ENCODE measurements at regions not wholly inside any gene's neighbourhood (a gene's known extent, or its start where the extent isn't known, plus 50 kb on each side); places are given as distances from the start of the nearest gene placed in this dataset.

DNA sequence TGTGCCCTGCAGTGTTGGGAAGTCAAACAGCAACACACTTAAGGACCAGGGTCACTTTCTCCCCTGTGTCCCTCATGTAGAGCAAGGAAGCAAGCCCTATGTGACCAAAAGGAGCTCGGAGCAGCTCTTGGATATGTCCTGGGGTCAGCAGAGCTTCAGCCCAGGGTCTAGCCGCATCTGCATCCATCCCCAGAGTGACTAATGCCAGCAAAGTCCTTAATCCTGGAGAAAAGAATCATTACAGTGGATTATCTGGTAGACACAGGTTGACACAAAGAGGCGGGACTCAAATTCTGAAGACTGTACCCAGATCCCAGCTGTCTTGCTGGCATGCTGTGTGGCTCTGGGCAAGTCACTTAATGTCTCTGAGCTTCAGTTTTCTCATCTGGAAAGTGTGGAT lies 239.1 kb upstream of the PWP1 start:
- TF ChIP-seq, protein P1, sequence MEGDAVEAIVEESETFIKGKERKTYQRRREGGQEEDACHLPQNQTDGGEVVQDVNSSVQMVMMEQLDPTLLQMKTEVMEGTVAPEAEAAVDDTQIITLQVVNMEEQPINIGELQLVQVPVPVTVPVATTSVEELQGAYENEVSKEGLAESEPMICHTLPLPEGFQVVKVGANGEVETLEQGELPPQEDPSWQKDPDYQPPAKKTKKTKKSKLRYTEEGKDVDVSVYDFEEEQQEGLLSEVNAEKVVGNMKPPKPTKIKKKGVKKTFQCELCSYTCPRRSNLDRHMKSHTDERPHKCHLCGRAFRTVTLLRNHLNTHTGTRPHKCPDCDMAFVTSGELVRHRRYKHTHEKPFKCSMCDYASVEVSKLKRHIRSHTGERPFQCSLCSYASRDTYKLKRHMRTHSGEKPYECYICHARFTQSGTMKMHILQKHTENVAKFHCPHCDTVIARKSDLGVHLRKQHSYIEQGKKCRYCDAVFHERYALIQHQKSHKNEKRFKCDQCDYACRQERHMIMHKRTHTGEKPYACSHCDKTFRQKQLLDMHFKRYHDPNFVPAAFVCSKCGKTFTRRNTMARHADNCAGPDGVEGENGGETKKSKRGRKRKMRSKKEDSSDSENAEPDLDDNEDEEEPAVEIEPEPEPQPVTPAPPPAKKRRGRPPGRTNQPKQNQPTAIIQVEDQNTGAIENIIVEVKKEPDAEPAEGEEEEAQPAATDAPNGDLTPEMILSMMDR (IDR thresholded peaks at IDR 0.05; ENCODE audit: low read depth, low read length), result no peak
- Histone ChIP-seq H3K4me3 (ENCODE audit: low read depth, low read length) (no peak overlapping the region), H3K27ac (no peak overlapping the region), H3K36me3 (no peaks in the 10 kb centered on the region), H3K27me3 (ENCODE audit: insufficient read depth, low read depth, severe bottlenecking) (no peaks in the 10 kb centered on the region), H3K9me3 (ENCODE audit: severe bottlenecking) (peaks cover 4% of the 10 kb centered on the region)
- peak; percentile 65 for DNase-seq

- no peaks in the 10 kb centered on the region for H3K36me3 ChIP-seq
- H3K27me3 ChIP-seq (ENCODE audit: insufficient read depth, low read depth, severe bottlenecking), result no peaks in the 10 kb centered on the region
- TF ChIP-seq, protein P1 (IDR thresholded peaks at IDR 0.05; ENCODE audit: low read depth, low read length), result no peak
- H3K9me3 ChIP-seq (ENCODE audit: severe bottlenecking), result peaks cover 4% of the 10 kb centered on the region
- H3K27ac ChIP-seq, result no peak overlapping the region
- DNase-seq, result no peak
- no peak overlapping the region for H3K4me3 ChIP-seq (ENCODE audit: low read depth, low read length)
These were observed 238.3 kb upstream of the PWP1 start for GRCh38 chr12:107447336-107447735.

- H3K27ac ChIP-seq, result no peak overlapping the region
- DNase-seq, result peak; percentile 59
- H3K9me3 ChIP-seq (ENCODE audit: severe bottlenecking), result peaks cover 4% of the 10 kb centered on the region
- no peaks in the 10 kb centered on the region for H3K27me3 ChIP-seq (ENCODE audit: insufficient read depth, low read depth, severe bottlenecking)
- TF ChIP-seq, protein P1 (IDR thresholded peaks at IDR 0.05; ENCODE audit: low read depth, low read length), result peak; percentile 60
- no peaks in the 10 kb centered on the region for H3K36me3 ChIP-seq
- H3K4me3 ChIP-seq (ENCODE audit: low read depth, low read length), result no peak overlapping the region
These were observed 237.4 kb upstream of the PWP1 start for GRCh38 chr12:107448198-107448597.

- no peak overlapping the region for H3K27ac ChIP-seq
- no peaks in the 10 kb centered on the region for H3K27me3 ChIP-seq (ENCODE audit: insufficient read depth, low read depth, severe bottlenecking)
- H3K9me3 ChIP-seq (ENCODE audit: severe bottlenecking), result peaks cover 4% of the 10 kb centered on the region
- TF ChIP-seq, protein P1 (IDR thresholded peaks at IDR 0.05; ENCODE audit: low read depth, low read length), result no peak
- no peak for DNase-seq
- H3K36me3 ChIP-seq, result no peaks in the 10 kb centered on the region
- no peak overlapping the region for H3K4me3 ChIP-seq (ENCODE audit: low read depth, low read length)
These were observed 235.7 kb upstream of the PWP1 start for GRCh38 chr12:107449891-107450290.

DNA sequence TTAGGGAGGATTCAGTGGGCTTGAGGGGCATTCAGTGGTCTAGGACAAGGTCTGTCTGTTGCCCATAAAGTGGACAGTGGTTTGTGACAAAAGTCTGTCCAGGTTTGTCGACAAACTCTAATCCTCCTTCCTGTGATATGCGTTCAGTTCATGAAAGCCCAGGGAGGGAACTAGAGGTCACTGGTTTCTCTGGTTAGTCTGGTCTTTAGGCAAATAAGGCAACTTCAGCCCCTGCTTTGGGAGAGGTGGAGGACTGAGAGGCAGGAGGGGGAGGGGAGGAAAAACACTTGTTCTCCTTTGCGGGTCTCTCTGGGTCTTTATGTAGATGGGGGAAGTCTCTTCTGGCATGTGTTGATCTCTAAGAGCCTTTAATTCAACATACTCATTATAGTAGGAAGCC lies 235.1 kb upstream of the PWP1 start:
- no peak overlapping the region for H3K27ac ChIP-seq
- no peak for DNase-seq
- TF ChIP-seq, protein P1 (IDR thresholded peaks at IDR 0.05; ENCODE audit: low read depth, low read length), result no peak

DNA sequence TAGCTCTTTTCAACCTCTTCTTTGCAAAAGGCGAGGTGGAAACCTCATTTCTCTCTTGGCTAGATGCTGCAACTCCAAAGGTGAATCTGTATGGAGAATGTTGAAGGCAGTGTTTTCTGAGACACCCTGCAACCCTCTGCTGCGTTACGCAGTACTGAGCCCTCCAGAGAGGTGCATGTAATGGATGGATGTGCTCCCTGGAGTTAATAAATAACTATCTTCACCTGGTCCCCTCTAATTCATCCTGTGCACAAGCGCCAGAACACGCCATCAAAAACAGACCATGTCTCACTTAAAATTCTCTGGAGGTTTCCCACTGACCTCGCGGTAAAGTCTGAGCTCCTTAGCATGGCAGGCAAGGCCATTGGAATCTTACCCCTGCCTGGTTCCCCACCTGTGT lies 234.4 kb upstream of the PWP1 start:
- no peaks in the 10 kb centered on the region for H3K36me3 ChIP-seq
- H3K27me3 ChIP-seq (ENCODE audit: insufficient read depth, low read depth, severe bottlenecking), result no peaks in the 10 kb centered on the region

More for the DNA sequence above, 235.1 kb upstream of the PWP1 start:
- Histone ChIP-seq H3K27me3 (ENCODE audit: insufficient read depth, low read depth, severe bottlenecking) (no peaks in the 10 kb centered on the region), H3K9me3 (ENCODE audit: severe bottlenecking) (no peaks in the 10 kb centered on the region), H3K4me3 (ENCODE audit: low read depth, low read length) (no peak overlapping the region), H3K36me3 (no peaks in the 10 kb centered on the region)

More for the DNA sequence above, 234.4 kb upstream of the PWP1 start:
- no peak for DNase-seq
- Histone ChIP-seq H3K27ac (no peak overlapping the region), H3K4me3 (ENCODE audit: low read depth, low read length) (no peak overlapping the region), H3K9me3 (ENCODE audit: severe bottlenecking) (no peaks in the 10 kb centered on the region)
- TF ChIP-seq, protein P1 (IDR thresholded peaks at IDR 0.05; ENCODE audit: low read depth, low read length), result no peak

Measured in WERI-Rb-1 (cell line).